ENCODE measurements at regions not wholly inside any gene's neighbourhood (a gene's known extent, or its start where the extent isn't known, plus 50 kb on each side); places are given as distances from the start of the nearest gene placed in this dataset.

DNA sequence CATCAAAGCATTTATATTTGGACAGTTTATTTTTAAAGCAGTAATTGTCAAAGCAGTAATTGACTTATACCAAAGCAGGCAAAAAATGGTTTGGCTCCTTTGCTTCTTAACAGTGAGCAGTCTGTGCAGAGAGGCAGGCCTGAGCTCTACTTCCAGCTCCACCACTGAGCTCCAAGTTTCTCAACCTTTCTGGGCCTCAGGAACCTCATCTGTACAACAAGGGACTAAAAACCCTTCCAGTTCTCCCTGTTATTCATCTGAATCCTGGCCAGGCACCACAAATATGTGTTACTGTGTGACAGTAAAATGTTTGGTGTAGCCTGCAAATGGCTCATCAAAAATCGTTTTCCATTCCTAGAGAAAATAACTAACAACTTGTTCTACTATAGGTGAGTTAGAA is 88.7 kb upstream of the TTC29 start:
- TF ChIP-seq CTCF (IDR thresholded peaks at IDR 0.05; ENCODE audit: insufficient read depth, low read depth, low read length): no peak
- no peak overlapping the region for H3K4me3 ChIP-seq (ENCODE audit: low read depth, low read length)
- DNase-seq (ENCODE audit: low read depth): no peak

DNA sequence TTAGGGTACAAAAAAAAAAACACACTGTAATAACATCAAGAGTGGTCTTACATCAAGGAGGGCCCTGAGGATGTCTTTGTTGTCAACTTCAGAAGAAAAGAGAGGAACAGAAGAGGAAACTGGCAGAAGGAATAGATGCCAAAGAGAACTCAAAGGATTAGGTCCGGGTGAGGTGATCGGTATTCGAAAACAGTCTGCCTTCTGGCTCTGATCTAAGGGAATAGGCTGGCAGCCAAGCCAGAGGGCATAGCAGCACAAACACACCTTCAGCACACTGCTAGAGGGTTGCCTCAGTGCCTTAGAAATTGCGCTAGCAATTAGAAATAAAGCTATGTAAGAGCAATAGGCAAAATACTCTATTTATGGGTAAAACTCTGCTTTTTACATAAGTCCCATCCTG is 91.4 kb upstream of the TTC29 start:
- no peak for DNase-seq (ENCODE audit: low read depth)
- TF ChIP-seq CTCF (IDR thresholded peaks at IDR 0.05; ENCODE audit: insufficient read depth, low read depth, low read length): no peak
- H3K4me3 ChIP-seq (ENCODE audit: low read depth, low read length): no peak overlapping the region

DNA sequence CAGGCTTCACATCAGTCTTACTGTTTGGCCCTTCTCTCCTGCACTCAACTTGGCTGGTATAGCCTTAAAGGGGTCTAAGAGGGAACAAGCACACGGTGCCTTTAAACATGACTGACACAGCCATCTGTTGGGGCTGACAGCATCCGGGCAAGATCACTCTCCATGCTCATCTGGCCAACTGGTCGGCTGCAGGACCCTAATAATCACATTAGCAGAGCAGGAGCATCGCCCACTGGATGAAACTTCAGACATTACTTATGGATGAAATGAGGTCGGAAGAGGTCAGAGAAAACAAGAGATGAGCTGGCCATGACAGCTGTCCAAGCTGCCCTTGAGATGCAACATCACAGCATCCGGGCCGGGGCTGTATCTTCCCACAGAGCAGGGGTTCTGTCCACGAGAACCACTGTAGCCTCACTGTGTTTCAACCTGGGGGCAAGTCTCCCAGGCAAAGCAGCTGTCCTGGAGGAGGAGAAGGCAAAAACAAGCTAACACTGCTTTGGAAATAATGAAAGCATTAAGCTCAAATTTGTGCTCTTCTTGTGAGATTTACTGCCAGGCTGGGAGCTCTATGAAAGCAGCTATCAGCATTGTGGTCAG is 94.4 kb upstream of the TTC29 start:
- H3K4me3 ChIP-seq (ENCODE audit: low read depth, low read length): no peak overlapping the region
- no peak for DNase-seq (ENCODE audit: low read depth)
- no peak for TF ChIP-seq CTCF (IDR thresholded peaks at IDR 0.05; ENCODE audit: insufficient read depth, low read depth, low read length)

GRCh38 chr4:147040874-147041273 is 95.2 kb upstream of the TTC29 start:
- DNase-seq (ENCODE audit: low read depth): no peak
- H3K4me3 ChIP-seq (ENCODE audit: low read depth, low read length): no peak overlapping the region
- no peak for TF ChIP-seq CTCF (IDR thresholded peaks at IDR 0.05; ENCODE audit: insufficient read depth, low read depth, low read length)

DNA sequence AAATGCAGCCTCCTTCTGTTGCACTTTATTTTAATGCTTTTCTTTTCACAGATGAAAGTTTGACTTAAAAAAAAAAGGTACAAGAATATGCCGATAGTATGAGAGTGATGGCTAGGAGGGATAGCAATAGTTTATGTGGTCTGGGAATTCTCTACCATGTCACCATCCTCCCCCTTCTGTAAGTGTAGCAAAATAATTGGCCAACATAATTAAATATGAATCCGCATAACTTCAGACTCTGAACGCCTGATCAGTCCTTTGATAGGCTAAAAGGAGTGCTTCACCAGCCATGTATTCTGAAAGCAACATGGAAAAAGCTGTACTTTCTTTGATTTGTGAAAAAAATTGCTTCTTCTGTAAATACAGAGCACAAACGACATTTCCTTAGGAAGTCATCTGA is 95.7 kb upstream of the TTC29 start:
- no peak for DNase-seq (ENCODE audit: low read depth)
- no peak overlapping the region for H3K4me3 ChIP-seq (ENCODE audit: low read depth, low read length)
- no peak for TF ChIP-seq CTCF (IDR thresholded peaks at IDR 0.05; ENCODE audit: insufficient read depth, low read depth, low read length)

DNA sequence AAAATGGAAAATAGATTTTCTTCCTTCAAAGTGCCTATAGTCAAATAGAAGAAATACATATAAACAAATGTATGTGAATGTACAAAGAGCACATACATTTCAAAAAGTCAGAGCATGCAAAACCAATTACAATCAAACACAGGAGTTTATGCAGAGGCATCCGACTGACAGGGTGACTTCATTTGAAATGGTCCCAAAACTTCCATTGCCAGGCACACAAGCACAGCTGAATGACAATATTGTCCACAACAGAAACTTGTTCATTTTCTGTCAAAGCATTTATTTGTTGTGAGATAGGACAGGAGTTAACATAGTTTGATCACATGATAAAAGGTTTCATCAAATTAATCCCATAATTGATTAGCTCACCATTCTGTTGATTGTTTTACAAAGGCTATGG is 96.4 kb upstream of the TTC29 start:
- no peak for TF ChIP-seq CTCF (IDR thresholded peaks at IDR 0.05; ENCODE audit: insufficient read depth, low read depth, low read length)
- H3K4me3 ChIP-seq (ENCODE audit: low read depth, low read length): no peak overlapping the region
- DNase-seq (ENCODE audit: low read depth): no peak

GRCh38 chr4:147044241-147044640 is 98.6 kb upstream of the TTC29 start:
- no peak overlapping the region for H3K4me3 ChIP-seq (ENCODE audit: low read depth, low read length)
- TF ChIP-seq CTCF (IDR thresholded peaks at IDR 0.05; ENCODE audit: insufficient read depth, low read depth, low read length): no peak
- no peak for DNase-seq (ENCODE audit: low read depth)
